ENCODE measurements at regions not wholly inside any gene's neighbourhood (a gene's known extent, or its start where the extent isn't known, plus 50 kb on each side); places are given as distances from the start of the nearest gene placed in this dataset.

DNA sequence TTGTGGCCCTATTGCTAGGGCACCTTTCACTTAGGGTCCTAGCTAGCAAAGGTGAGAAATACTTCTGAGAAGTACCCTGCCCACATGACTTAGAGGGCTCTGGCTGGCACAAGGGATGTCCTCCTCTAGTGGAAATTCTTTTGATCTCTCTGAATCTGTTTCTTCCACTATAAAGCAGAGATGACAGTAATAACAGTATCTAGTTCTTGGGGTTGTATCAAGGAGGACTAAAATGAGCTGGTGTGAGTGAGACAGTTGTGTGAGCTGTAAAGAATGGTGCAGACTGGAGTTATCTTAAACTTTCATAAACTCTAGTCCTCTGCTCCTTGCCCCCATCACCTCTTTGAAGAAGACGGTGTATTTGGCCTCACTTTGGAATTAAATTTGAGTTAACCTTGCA, 157.8 kb upstream of the PLET1 start:
- Histone ChIP-seq H4K20me1 (replicated peaks in 1 of 2; ENCODE audit: control insufficient read depth in 1 of 2, insufficient read depth in 2 of 2, low read length in 2 of 2) (no peaks in the 10 kb centered on the region), H3K23ac (ENCODE audit: insufficient read length) (no peak overlapping the region), H3K9ac (replicated peaks in 1 of 4; ENCODE audit: extremely low read depth in 1 of 4, low read depth in 3 of 4, low read length in 3 of 4) (no peak overlapping the region), H3K27ac (ENCODE audit: low read depth, low read length) (no peak overlapping the region), H3K4me3 (ENCODE audit: extremely low read depth in 1 of 4, insufficient read depth in 2 of 4, low read depth in 3 of 4, low read length in 4 of 4) (no peak overlapping the region), H3K9me3 (ENCODE audit: insufficient read depth in 2 of 2, low read depth in 1 of 2, low read length in 1 of 2) (peaks cover under 1 to 8% of the 10 kb centered on the region in 2 experiments; a peak in 3 of 4 replicates), H3K18ac (ENCODE audit: extremely low read depth, low read length) (no peak overlapping the region), H2BK120ac (replicated peaks; ENCODE audit: low read depth, low read length) (no peak overlapping the region), H2BK12ac (ENCODE audit: low read depth, low read length) (no peak overlapping the region), H3K4me2 (ENCODE audit: insufficient read depth in 1 of 2, low read depth in 2 of 2, low read length in 2 of 2) (no peak overlapping the region), H2AFZ (ENCODE audit: low read length) (no peak overlapping the region), H3K4ac (replicated peaks; ENCODE audit: insufficient read length, low read depth, low read length) (no peak overlapping the region), H2BK5ac (ENCODE audit: low read depth, low read length) (no peak overlapping the region), H3K79me2 (ENCODE audit: control insufficient read depth in 1 of 2, insufficient read depth in 2 of 2, low read length in 2 of 2) (no peaks in the 10 kb centered on the region; a peak in 1 of 4 replicates), H4K91ac (replicated peaks; ENCODE audit: insufficient read length, low read length) (no peak overlapping the region), H3K36me3 (ENCODE audit: control insufficient read depth in 2 of 4, insufficient read depth in 4 of 4, low read length in 3 of 4) (no peaks in the 10 kb centered on the region), H3K79me1 (ENCODE audit: low read depth, low read length) (no peaks in the 10 kb centered on the region), H3K27me3 (replicated peaks in 1 of 4; ENCODE audit: control insufficient read depth in 3 of 4, extremely low read depth in 1 of 4, insufficient read depth in 3 of 4, low read length in 3 of 4) (no peaks in the 10 kb centered on the region), H4K5ac (ENCODE audit: insufficient read length, low read depth, low read length) (no peak overlapping the region), H2AK5ac (ENCODE audit: low read depth, low read length) (no peak overlapping the region), H2BK15ac (ENCODE audit: low read length) (no peak overlapping the region), H3K23me2 (ENCODE audit: low read depth, low read length) (no peaks in the 10 kb centered on the region; the same call in 1 of the 2 replicates), H3K56ac (replicated peaks; ENCODE audit: insufficient read length, low read depth, low read length) (no peak overlapping the region), H2BK20ac (ENCODE audit: low read length) (no peak overlapping the region), H4K8ac (ENCODE audit: extremely low read depth, insufficient read depth, low read length) (no peak overlapping the region), H3K4me1 (replicated peaks in 1 of 4; ENCODE audit: control insufficient read depth in 3 of 4, insufficient read depth in 4 of 4, low read length in 3 of 4) (peaks cover 0 to 4% (median 0%) of the 10 kb centered on the region in 4 experiments; a peak in 2 of 7 replicates), H3K14ac (ENCODE audit: insufficient read length) (no peak overlapping the region)
- TF ChIP-seq RFX5 (IDR thresholded peaks at IDR 0.05; ENCODE audit: borderline replicate concordance, low read depth, low read length) (no peak), RAD21 (IDR thresholded peaks at IDR 0.05 in 1 of 2, conservative IDR thresholded peaks at IDR 0.05 in 1 of 2; ENCODE audit: low read depth in 2 of 2, low read length in 2 of 2) (no peak), TCF12 (IDR thresholded peaks at IDR 0.05; ENCODE audit: low read depth, low read length) (no peak), SIN3A (conservative IDR thresholded peaks at IDR 0.05 in 1 of 2, IDR thresholded peaks at IDR 0.05 in 1 of 2; ENCODE audit: low read depth in 1 of 2, low read length in 2 of 2) (no peak), BCL11A (IDR thresholded peaks at IDR 0.05; ENCODE audit: low read depth in 2 of 2, low read length in 2 of 2) (no peak), GABPA (IDR thresholded peaks at IDR 0.05; ENCODE audit: borderline replicate concordance, insufficient read depth, low read length) (no peak), JUND (IDR thresholded peaks at IDR 0.05; ENCODE audit: low read length) (no peak), SP2 (IDR thresholded peaks at IDR 0.05; ENCODE audit: low read length) (no peak)
- TF ChIP-seq, protein P1, sequence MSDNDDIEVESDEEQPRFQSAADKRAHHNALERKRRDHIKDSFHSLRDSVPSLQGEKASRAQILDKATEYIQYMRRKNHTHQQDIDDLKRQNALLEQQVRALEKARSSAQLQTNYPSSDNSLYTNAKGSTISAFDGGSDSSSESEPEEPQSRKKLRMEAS (IDR thresholded peaks at IDR 0.05): no peak
- POLR2A ChIA-PET (ENCODE audit: partially characterized antibody): no interaction called here
- WGBS, 2 experiments (ENCODE audit: extremely low coverage in 1 of 2, insufficient coverage in 1 of 2, insufficient read length in 1 of 2, insufficient replicate concordance in 2 of 2, low coverage in 1 of 2, low lambda C conversion rate in 2 of 2, missing lambda C conversion rate in 1 of 2): 88% methylated on average over 1 of the region's 1 CpG; no CpG with 5 or more reads in 1 of the 2 experiments
- no peak for FAIRE-seq
- CTCF ChIA-PET (ENCODE audit: partially characterized antibody): interaction anchor here (1.2 to 1.8 kb wide), 5 partner anchors 9 to 137 kb away, joined by 3 to 5 read pairs (median 5); no protein-coding TSS in a partner anchor
- no peak for DNase-seq (ENCODE audit: low read depth in 1 of 2, low spot score in 2 of 2)

Data from H1 (cell line).